ENCODE measurements at regions not wholly inside any gene's neighbourhood (a gene's known extent, or its start where the extent isn't known, plus 50 kb on each side); places are given as distances from the start of the nearest gene placed in this dataset.

GRCh38 chr2:147512206-147512605 lies 332.6 kb upstream of the ACVR2A start:
- no peak for TF ChIP-seq CTCF (IDR thresholded peaks at IDR 0.05)
- no peak for TF ChIP-seq POLR2A (IDR thresholded peaks at IDR 0.05)
